GM23338 (cell line): ENCODE measurements at regions not wholly inside any gene's neighbourhood (a gene's known extent, or its start where the extent isn't known, plus 50 kb on each side); places are given as distances from the start of the nearest gene placed in this dataset.

Experiments used
- CTCF ChIP-seq, 2 experiments: fragments of 200-600 bp in 1 of 2; sonication (generic) in 1 of 2; conservative IDR thresholded peaks; 2 replicates each; pipeline versions ENCODE4 v1.5.1 to v1.6.1; 2016 to 2017; ENCODE audit warnings: antibody characterized with exemption in 2 of 2, low read depth in 2 of 2, mild to moderate bottlenecking in 2 of 2, moderate library complexity in 1 of 2
- ETS1 ChIP-seq: IDR thresholded peaks from 2 replicates; pipeline ENCODE4 v1.6.1; 2016; ENCODE audit warnings: antibody characterized with exemption
- EZH2phosphoT487 ChIP-seq: fragments of 200-600 bp; sonication (generic); IDR thresholded peaks from one replicate; pipeline ENCODE4 v1.8.1; 2018; ENCODE audit warnings: antibody characterized with exemption; ENCODE audit not compliant: unreplicated experiment
- REST ChIP-seq: IDR thresholded peaks from one replicate; pipeline ENCODE4 v1.6.1; 2018; ENCODE audit warnings: antibody characterized with exemption; ENCODE audit not compliant: unreplicated experiment

- no peak for TF ChIP-seq CTCF (conservative IDR thresholded peaks at IDR 0.05; ENCODE audit: low read depth in 2 of 2)
- no peak for TF ChIP-seq ETS1
- no peak for TF ChIP-seq EZH2phosphoT487
- no peak for TF ChIP-seq REST
These were observed 907.1 kb downstream of the RPA4 start for GRCh38 chrX:97790850-97791249.
